Transverse colon (tissue), 4 donors: ENCODE measurements at regions not wholly inside any gene's neighbourhood (a gene's known extent, or its start where the extent isn't known, plus 50 kb on each side); places are given as distances from the start of the nearest gene placed in this dataset.

Source experiments
- CTCF ChIP-seq, 5 experiments: fragments of 200-600 bp in 3 of 5; fragments of 450-650 bp in 2 of 5; sonication (generic) in 3 of 5; IDR thresholded peaks; 1 replicate in 2 of 5; 2 replicates in 3 of 5; pipeline ENCODE4 v1.5.1; 2016 to 2017; ENCODE audit warnings: antibody characterized with exemption in 5 of 5, inconsistent platforms in 3 of 5, mild to moderate bottlenecking in 2 of 5, moderate library complexity in 1 of 5
- EP300 ChIP-seq: sonication (generic); formaldehyde crosslinking; IDR thresholded peaks from one replicate; pipeline ENCODE4 v1.6.1; 2017; ENCODE audit warnings: antibody characterized with exemption, low read depth
- POLR2A ChIP-seq: fragments of 450-650 bp; IDR thresholded peaks from one replicate; pipeline ENCODE4 v1.6.1; 2016; ENCODE audit warnings: antibody characterized with exemption, mild to moderate bottlenecking, moderate library complexity
- POLR2AphosphoS5 ChIP-seq, 3 donors: sonication (generic); formaldehyde crosslinking; IDR thresholded peaks; one replicate each; pipeline ENCODE4 v1.6.1; 2016; ENCODE audit warnings: antibody characterized with exemption in 3 of 3

- TF ChIP-seq POLR2A (no peak), CTCF (IDR thresholded peaks at IDR 0.05) (no peak), POLR2AphosphoS5 (IDR thresholded peaks at IDR 0.05) (no peak), EP300 (no peak)
Measured at GRCh38 chr12:60251091-60251490, 655.3 kb downstream of the SLC16A7 start.
